ENCODE measurements at regions not wholly inside any gene's neighbourhood (a gene's known extent, or its start where the extent isn't known, plus 50 kb on each side); places are given as distances from the start of the nearest gene placed in this dataset.

DNA sequence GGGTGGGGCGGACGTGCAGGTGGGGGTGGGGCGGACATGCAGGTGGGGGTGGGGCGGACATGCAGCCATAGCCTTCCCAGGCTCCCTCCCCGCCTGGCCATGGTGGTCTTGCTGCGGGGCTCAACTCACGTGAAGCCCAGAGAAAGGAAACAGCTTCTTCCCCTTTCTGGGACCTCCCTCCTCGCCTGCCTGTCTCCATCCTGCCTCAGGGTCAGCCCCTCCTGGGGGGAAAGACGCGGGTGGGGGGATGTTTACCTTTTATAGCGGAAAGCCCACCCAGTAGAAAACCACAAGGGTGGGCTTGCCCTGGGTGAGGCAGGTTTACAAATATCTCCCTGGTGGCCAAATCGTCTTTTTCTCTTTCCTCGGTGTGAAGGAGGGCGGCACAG is 520.0 kb downstream of the GLRX3 start:
- no peak for DNase-seq (ENCODE audit: low read depth)

DNA sequence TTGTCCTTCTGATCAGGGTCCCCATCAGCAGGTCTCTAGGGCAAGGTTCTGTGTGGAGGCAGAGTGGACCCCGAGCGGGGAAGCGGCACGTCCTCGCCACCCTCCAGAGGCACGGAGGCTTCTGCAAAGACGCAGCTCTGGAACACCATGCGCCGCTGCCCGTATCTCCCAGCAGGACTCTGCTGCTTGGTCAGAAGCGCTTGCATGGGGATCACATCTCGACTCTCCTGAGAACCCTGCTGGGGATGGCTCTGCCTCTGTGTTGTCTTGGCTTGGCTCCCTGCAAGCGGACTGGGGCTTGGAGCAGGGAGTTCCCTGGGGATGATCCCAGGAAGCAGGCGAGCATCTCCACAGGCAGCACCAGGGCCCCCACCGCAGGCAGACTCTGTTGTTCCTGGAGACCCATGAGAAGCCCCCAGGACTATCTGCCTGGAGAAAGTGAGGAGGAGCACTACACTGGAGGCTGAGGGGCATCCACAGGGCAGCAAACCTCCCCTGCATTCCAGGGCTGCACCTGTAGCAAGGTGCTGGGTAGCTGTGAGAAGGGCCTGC is 520.5 kb downstream of the GLRX3 start:
- no peak for DNase-seq (ENCODE audit: low read depth)

DNA sequence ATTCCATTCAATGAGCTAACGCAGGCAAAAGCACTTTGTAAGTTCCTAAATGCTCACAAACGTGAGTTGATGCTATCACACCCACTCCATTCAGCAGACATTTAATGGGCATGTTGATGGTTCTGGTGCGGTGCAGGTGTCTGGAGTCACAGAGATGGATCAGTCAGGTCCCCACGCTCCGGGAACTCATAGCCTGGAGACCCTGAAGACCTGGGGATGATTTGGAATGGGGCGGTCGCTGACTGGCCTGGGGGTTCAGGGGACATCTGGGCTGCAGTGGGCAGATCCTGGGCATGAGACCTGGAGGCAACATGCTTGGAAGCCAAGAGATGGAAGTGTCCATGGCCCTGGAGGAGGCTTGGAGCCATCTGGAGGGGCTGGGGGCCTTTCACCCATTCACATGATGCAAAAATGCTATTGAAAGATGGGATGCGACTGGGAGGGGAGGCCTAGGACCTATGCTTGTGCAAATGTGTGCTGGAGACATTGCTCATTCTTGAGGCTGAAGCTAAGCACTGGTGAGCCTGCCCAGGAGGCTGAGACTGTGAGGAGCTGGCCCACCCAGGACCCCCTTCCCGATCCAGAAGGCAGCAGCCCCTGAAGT is 522.6 kb downstream of the GLRX3 start:
- no peak for DNase-seq (ENCODE audit: low read depth)

DNA sequence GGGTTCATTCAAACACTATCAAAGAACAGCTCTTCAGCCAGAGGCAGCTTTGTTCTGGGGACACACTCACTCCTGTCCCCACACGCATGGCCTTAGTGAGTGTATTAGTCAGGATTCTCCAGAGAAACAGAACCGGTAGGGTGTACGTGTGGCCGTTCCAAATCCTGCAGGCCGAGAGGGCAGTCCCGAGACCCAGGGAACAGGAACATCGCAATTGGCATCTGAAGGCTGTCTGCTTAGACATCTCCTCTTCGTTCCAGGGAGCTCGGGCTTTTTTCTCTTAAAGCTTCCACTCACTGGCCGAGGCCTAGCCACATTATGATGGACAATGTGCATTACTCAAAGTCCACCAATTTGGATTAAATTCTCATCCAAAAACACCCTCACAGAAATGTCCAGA is 523.3 kb downstream of the GLRX3 start:
- DNase-seq (ENCODE audit: low read depth): no peak

DNA sequence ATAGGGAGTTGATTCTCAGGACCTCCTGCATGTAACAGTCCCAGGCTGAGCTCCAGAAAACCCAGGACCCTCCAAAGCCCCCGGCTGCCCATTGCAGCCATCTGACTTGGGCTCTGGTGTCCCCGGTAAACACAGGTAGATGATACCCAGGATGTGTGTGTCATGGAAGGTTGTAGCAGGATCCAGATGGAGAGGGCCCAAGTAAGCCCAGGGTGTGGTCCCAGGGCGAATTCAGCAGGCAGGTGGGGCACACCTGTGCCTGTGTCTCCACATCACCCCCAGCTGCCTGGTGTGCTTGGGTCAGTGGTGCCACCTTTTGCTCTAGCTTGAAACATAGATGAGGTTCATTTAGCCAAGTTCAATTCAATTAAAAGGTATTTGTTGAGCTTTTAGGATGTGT is 524.1 kb downstream of the GLRX3 start:
- no peak for DNase-seq (ENCODE audit: low read depth)

DNA sequence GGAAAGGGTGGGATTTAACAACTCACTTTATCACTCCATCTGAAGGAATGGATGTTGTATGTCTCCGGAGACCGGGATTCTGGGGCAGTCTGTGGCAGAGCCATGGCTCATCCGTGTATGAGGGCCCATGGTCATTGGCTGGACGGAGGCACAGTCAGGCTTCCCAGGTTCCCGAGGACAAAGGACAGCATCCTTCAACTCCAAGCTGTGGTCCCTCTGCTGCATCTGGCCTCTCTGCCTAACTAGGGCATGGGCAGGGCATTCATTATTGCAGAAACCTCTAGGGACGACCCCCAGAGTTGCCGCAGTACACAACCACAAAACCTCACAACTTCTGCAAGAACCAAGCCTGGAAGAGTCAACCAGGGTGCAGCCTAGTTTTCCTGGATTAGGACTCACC is 525.2 kb downstream of the GLRX3 start:
- DNase-seq (ENCODE audit: low read depth): no peak

DNA sequence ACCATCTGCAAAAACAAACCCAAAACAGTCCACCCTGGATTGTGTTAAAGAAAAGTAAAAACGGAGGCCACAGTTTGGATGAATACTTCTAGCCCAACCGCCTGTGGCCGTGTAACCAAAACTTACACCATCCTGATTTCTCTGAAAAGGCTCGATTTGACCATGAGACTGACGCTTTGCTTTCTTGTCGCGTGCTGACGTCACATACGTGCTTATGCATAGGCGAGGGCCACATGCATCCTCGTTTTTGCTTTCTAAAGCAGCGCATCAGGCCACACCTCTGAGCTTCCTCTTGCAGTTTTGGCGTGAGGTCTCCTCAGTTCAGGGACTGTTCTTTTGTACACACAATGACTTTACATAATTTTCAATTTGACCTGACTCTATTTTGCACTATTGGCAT is 526.6 kb downstream of the GLRX3 start:
- no peak for DNase-seq (ENCODE audit: low read depth)

DNA sequence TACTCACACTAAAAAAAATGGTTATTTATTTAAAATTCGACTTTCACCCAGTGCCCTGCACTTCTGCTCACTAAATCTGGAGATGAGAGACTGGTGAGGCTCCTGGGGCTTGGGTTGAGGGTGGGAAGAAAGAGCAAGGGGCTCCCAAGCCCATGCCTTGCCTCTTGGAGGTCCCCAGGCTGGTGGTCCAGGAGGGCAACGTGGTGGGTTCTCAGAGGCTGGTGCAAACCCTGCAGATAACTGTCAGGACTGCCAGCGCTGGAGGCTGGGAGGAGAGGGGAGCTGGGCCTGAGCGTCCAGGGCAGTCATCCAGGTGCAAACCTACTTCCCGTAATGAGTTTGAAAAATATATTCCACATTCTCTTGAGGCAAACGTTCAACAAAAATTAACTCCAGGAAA is 528.3 kb downstream of the GLRX3 start:
- DNase-seq (ENCODE audit: low read depth): no peak

DNA sequence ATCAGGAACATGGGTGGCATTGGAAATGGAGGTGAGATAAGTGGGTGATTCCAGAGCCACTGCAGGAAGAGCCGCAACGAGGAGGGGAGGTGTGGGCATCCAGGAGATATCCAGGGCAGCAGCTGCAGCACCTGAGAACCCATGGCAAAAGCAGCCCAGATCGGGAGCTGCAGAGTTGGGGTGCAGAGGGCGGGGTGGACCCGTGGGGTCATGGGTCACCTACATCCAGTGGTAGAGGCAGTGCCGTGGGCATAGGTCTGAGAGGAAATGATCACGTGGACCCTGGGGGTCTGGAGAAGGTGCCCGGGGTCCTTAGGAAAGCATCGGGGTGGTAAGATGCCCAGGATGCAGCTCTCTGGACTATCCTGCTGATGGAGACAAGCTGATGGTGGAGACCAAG is 530.0 kb downstream of the GLRX3 start:
- no peak for DNase-seq (ENCODE audit: low read depth)

DNA sequence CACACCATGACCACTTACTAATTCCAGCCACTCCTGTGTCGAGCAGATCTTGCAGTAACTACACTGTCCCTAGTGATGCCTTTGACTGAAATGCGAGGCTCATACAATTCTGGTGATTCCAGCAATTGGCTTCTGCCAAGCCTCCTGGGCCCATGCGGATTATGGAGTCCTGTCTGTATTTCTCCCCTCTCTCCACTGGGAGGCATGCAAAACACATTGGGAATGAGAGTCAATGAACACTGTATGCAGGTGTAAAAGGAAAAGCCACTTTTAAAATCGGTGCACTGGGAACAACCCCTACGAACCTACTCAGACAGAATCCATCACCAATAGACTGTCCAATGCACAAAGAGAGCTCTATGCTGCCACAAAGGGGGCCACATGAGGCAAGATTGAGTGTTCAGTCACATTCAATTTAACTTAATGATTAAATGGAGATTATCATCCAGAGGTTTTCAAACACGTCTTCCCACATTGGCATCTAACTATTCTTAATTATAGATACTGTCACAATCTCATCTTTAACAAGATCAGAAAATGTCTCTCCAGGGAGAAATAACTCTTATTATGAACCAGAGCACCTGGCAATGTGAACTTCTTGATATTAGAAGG is 550.6 kb downstream of the GLRX3 start:
- no peak for DNase-seq (ENCODE audit: low read depth)

DNA sequence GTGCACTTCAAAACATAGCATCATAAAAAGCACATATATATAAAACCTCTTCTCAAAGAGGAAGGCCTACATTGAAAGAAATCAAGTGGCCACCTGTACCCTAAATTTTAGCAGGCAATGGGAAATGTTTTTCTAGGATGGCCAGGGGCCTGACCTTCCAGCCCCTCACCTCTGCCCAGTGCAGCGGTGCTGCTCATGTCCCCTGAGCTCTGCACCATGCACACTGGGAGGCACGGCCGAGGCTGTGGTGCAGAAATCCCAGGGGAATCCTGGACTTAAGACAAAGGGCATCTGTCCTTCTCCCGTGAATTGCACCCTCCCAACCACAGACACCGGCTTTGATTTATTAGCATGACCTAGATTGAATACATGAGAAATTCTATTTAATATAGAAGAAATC is 551.4 kb downstream of the GLRX3 start:
- no peak for DNase-seq (ENCODE audit: low read depth)

DNA sequence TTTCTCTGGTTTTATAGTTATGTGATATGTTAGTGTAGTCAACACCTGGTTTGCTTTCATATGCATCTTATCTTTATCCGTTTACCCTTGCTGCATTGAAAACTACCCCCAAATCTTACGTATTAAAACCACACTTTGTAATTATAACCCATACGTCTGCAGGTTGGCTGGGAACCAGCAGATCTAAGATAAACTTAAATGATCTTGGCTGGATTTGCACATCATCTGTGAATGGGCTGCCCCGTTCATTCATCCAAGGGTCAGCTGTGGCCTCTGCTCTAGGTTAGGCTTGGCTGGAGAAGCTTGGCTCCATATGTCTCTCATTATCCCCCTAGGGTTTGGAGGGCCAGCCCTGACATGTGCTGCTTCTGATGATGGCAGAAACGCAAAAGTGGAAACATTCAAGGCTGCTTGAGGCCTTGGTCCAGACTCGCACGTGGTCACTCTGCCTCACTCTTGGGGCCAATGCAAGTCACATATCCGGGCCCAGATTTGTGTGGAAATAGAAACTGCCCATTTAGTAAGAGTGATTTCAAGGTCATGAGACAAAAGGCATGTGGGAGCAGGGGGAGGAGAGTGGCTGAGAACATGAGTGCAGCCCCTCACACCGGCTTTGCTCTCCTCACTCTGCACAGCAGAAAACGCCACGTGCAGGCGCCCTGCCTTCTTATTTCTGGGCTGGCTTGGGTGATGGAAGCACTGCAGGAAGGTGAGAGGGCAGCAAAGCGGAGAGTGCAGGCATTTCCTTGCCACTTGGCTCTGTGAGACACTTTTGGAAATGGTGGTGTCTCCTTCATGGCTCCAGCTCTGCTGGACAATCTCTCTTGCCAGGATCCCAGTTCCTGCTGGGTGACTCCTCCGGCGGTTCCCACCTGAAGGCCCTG is 553.8 kb downstream of the GLRX3 start:
- no peak for DNase-seq (ENCODE audit: low read depth)

DNA sequence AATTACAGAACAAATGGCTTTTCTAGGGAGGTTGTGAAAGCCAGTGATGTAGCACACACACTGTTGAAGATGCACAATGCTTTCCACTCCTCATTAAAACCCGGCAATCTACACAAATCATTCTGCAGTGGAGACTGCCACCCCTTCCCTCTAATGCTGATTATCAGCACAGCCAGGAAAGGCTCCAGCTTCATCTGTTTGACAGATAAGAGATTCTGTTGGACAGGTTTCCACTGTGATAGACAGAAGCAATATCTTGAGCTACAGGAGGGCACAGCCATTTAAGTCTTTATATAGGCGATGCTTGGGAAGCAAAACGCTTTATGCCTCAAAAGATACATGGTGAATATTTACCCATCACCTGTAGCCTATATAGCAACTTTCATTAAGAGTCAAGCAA is 555.6 kb downstream of the GLRX3 start:
- no peak for DNase-seq (ENCODE audit: low read depth)

DNA sequence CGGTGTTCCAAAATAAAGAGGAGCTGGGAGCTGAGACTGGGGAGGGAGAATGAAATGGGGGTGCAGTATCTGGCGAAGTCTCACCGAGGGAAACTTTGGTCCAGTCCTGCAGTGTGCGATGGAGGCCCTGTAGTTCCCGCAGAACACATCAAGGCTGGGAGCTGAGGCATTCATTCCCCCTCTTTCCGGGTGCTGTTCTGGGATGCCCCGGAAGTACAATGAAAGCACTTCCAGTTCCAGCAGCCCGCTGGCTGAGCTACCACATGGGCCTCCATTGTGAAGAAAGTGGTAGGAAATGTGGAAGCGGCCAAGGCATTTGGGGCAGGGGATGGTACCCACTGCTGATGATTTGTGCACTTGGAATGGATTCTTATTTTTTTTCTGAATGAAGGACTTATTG is 560.7 kb downstream of the GLRX3 start:
- no peak for DNase-seq (ENCODE audit: low read depth)

DNA sequence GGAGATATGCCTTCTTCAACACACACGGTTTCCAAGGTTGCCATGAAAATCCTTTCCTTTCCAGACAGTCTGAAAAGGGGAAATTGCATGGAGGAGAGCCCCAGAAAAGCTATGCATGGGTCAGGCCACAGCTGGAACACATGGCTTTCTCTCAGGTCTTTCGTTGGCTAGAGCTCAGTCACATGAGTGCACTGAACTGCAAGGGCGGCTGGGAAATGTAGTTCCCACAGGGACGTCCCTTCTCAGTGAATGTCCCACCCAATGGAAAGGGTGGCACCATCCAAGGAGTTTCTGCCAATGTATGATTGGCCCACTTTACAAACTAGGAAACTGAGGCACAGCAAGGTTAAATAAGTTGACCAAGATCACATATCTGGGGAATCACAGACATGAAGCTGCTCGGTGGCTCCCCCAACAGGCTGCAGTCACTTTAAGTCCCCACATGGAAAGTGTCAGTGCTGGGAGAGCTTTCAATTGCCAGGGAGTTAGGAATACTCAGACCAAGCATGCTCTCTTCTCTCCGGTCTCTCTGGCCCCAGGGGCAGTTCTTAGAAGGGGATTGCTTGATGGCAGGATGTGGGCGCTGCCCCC is 571.3 kb downstream of the GLRX3 start:
- no peak for DNase-seq (ENCODE audit: low read depth)

DNA sequence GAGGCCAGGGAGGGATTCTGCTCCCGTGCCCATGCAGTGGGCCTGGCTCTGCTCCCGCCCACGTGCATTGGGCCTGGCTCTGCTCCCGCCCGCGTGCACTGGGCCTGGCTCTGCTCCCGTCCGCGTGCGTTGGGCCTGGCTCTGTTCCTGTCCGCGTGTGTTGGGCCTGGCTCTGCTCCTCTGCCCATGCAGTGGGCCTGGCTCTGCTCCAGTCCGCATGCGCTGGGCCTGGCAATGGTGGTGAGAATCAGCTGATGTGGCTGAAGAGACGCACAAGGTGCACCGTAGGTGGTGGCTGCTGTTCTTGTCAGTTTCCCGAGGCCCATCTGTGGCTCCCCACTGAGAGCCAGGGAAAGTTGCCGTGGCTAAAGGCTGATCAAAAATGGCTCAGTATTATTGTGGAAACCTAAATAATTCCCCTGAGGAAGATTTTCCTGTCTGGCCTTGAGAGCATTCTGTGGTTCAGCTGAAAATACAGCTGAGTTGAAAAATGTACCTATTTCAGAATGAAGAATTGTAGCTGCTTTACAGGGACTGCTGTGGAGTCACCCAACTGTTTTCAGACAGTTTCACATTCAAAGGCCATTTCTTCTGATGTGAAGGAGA is 572.4 kb downstream of the GLRX3 start:
- DNase-seq (ENCODE audit: low read depth): no peak

DNA sequence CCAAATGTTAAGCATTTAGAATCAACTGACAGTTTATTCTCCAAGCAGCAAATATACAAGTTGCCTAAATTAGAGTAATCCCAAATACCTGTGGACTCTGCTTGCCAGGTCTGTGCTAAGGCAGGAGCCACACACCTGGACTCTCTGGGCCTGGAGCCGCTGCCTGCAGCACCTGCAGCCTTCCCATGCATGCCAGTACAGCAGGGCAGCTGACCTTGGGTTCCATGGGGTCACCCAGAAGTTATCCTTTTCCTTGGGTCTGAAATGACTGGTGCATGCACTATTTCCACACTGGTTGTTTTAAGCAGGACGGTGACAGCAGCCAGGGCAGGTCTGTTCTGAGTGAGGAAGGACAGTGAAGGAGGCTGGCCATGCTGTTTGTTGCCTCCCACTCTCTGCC is 573.2 kb downstream of the GLRX3 start:
- no peak for DNase-seq (ENCODE audit: low read depth)

DNA sequence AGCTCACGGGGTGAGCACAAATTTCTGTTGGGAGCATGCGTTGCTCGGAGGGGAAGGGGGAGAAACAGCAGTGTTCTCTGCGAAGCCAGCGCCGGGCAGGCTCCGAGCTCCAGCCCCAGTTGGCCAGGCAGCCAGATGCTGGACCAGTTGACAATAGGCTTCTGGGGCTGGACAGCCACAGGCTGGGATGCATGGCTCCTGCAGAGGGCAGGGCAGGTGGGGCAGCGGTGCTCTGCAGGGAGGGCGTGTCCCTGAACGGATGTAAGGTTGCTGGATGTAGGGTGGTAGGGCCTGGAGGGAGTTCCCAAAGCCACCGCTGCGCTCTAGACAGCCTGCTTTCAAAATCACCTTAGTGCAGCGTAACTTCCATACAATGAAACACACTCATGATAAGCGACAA is 574.9 kb downstream of the GLRX3 start:
- DNase-seq (ENCODE audit: low read depth): no peak

DNA sequence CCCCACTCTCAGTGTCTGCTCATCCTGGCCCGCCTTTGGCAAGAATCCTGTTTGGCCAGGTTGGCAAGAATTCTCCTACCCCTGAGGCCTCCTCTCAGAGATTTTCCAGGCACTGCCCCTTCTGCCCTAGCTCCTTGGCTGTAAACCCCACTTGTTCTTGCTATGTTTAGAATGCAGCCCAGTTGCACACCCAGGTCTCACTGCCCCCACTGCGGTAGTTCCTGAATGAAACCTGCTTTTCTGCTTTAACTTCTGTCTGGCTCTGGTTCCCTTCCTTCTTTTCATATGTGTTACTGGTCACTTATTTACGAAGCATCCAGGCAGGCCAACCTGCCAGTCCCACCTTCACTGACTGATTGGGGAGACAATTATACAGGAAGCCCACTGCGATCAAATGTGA is 576.9 kb downstream of the GLRX3 start:
- DNase-seq (ENCODE audit: low read depth): no peak

DNA sequence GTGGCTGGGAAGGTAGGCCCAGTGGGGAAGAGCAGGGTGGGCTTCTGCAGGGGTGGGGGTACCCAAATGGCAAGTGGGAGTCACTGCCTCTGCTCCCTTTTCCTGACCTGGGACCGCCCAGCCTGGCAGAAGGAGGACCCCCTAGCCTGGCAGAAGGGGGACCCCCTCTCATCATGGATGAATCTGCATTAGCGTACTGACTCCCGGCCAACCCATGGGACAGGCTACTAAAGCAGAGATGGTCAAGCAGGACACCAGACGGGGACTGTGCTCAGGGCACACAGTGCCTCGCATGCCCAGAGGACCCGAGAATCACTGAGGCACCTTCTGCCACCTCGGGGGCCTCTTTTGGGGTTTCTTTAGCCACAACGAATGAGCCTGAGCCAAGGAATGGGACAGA is 577.5 kb downstream of the GLRX3 start:
- DNase-seq (ENCODE audit: low read depth): no peak

DNA sequence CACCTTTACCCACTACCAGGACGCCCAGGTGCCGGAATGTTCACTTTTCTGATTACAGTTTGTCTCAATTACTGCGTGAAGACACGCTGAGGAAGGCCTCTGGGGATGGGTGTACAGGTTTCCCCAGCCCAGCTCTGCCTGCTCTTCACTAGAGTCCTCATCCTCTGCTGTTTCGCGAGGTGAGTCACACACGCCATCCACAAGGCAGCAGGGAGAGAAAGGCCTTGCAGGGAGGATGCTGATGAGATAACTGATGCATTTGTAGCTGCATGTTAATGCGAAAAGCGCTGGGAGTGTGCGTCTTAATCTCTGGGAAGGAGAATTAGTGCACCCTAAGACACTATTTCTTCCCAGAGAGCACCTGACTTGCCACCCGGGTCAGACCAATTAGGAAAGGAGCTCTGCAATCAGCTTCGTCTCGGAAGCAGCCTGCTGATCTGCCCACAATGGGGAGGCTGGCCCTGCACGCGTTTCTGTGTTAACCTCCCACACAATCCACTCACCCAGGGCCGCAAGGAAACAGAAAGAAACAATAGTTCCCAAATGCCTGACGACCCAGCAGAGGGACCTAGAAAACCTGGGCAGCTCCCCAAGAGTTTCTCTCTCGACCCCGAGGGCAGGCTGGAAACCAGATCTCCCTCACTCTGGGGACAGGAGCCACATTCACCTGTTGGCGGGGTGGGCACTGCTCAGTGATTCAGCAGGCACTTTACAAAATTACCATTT is 578.7 kb downstream of the GLRX3 start:
- DNase-seq (ENCODE audit: low read depth): no peak

All from HT1080 (cell line).